ENCODE measurements at regions not wholly inside any gene's neighbourhood (a gene's known extent, or its start where the extent isn't known, plus 50 kb on each side); places are given as distances from the start of the nearest gene placed in this dataset.

DNA sequence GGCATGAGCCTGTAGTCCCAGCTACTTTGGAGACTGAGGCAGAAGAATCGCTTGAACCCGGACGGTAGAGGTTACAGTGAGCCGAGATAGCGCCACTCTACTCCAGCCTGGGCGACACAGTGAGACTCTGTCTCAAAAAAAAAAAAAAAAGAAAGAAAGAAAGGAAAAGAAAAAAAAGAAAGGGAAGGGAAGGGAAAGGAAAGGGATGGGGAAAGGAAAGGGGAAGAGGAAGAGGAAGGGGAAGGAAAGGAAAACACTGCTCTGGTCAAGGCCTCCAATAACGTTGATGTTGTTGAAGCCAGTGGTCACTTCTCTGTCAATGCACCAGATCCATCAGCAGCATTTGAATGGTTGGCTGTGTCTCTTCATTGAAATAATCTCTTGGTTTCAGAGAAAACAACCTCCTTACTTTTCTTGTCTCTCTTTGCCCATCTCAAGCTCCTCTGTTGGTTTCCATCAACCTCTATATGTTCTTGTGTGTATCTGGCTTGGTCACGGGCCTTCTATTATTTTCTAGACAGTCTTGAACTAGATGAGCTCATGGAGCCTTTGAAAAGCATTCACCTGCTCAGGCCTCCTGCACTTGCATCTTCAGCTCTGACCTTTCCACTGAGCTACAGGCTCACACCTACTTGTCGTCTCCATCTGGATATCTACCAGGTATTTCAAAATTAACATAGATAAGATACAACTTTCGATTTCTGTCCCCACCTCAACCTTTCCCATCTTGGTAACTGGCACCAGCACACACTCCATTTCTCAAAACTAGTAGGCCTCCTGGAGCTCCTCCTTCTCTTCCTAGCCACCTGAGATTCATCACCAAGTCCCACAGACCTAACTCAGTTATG is 69.4 kb upstream of the LAPTM4A start:
- TF ChIP-seq, protein P1, sequence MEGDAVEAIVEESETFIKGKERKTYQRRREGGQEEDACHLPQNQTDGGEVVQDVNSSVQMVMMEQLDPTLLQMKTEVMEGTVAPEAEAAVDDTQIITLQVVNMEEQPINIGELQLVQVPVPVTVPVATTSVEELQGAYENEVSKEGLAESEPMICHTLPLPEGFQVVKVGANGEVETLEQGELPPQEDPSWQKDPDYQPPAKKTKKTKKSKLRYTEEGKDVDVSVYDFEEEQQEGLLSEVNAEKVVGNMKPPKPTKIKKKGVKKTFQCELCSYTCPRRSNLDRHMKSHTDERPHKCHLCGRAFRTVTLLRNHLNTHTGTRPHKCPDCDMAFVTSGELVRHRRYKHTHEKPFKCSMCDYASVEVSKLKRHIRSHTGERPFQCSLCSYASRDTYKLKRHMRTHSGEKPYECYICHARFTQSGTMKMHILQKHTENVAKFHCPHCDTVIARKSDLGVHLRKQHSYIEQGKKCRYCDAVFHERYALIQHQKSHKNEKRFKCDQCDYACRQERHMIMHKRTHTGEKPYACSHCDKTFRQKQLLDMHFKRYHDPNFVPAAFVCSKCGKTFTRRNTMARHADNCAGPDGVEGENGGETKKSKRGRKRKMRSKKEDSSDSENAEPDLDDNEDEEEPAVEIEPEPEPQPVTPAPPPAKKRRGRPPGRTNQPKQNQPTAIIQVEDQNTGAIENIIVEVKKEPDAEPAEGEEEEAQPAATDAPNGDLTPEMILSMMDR (IDR thresholded peaks at IDR 0.05): no peak
- no peak for TF ChIP-seq POLR2A (IDR thresholded peaks at IDR 0.05)
- no peak for TF ChIP-seq POLR2AphosphoS5 (IDR thresholded peaks at IDR 0.05; ENCODE audit: insufficient read depth in 1 of 2, low read depth in 1 of 2)

All from vagina (tissue), 2 donors.